HEK293 (cell line): ENCODE measurements at regions not wholly inside any gene's neighbourhood (a gene's known extent, or its start where the extent isn't known, plus 50 kb on each side); places are given as distances from the start of the nearest gene placed in this dataset.

Experiments
- CTCF ChIP-seq: fragments of 450-650 bp; formaldehyde crosslinking; IDR thresholded peaks from 2 replicates; pipeline ENCODE4 v1.5.1; 2016; ENCODE audit warnings: missing biosample characterization, missing genetic modification characterization
- ELK4 ChIP-seq: IDR thresholded peaks from 2 replicates; pipeline ENCODE4 v1.6.1; 2011; ENCODE audit warnings: mild to moderate bottlenecking, low read depth, low read length, borderline replicate concordance
- HOXA7 ChIP-seq: sonication (generic); formaldehyde crosslinking; IDR thresholded peaks from 2 replicates; pipeline ENCODE4 v1.8.1; 2022; ENCODE audit warnings: missing genetic modification reagents, borderline replicate concordance
- KLF1 ChIP-seq: fragments of 450-650 bp; formaldehyde crosslinking; IDR thresholded peaks from 2 replicates; pipeline ENCODE4 v1.5.1; 2016; ENCODE audit warnings: missing biosample characterization, missing genetic modification characterization
- ZBTB21 ChIP-seq: fragments of 450-650 bp; formaldehyde crosslinking; IDR thresholded peaks from 2 replicates; pipeline ENCODE4 v1.5.1; 2017; ENCODE audit warnings: missing biosample characterization, missing genetic modification characterization
- ZNF121 ChIP-seq: fragments of 450-650 bp; formaldehyde crosslinking; IDR thresholded peaks from 2 replicates; pipeline ENCODE4 v1.5.1; 2016; ENCODE audit warnings: missing biosample characterization, missing genetic modification characterization
- ZNF138 ChIP-seq: fragments of 450-650 bp; formaldehyde crosslinking; IDR thresholded peaks from 2 replicates; pipeline ENCODE4 v1.5.1; 2016; ENCODE audit warnings: missing biosample characterization, missing genetic modification characterization, borderline replicate concordance
- ZNF416 ChIP-seq: fragments of 450-650 bp; formaldehyde crosslinking; IDR thresholded peaks from 2 replicates; pipeline ENCODE4 v1.5.1; 2016; ENCODE audit warnings: missing biosample characterization, missing genetic modification characterization
- ZNF501 ChIP-seq: fragments of 450-650 bp; formaldehyde crosslinking; IDR thresholded peaks from 2 replicates; pipeline ENCODE4 v1.5.1; 2016; ENCODE audit warnings: missing biosample characterization, missing genetic modification characterization
- ZNF510 ChIP-seq: fragments of 450-650 bp; formaldehyde crosslinking; IDR thresholded peaks from 2 replicates; pipeline ENCODE4 v1.5.1; 2018; ENCODE audit warnings: mild to moderate bottlenecking, missing genetic modification characterization, missing biosample characterization; ENCODE audit not compliant: insufficient replicate concordance
- ZNF514 ChIP-seq: fragments of 450-650 bp; formaldehyde crosslinking; IDR thresholded peaks from 2 replicates; pipeline ENCODE4 v1.5.1; 2016; ENCODE audit warnings: missing biosample characterization, missing genetic modification characterization
- ZNF658 ChIP-seq: fragments of 450-650 bp; formaldehyde crosslinking; IDR thresholded peaks from 2 replicates; pipeline ENCODE4; 2016; ENCODE audit warnings: missing biosample characterization, missing genetic modification characterization
- ZNF785 ChIP-seq: fragments of 450-650 bp; formaldehyde crosslinking; IDR thresholded peaks from 2 replicates; pipeline ENCODE4 v1.5.1; 2016; ENCODE audit warnings: missing biosample characterization, missing genetic modification characterization
- TF ChIP-seq, protein P1 (sequence below): fragments of 450-650 bp; formaldehyde crosslinking; IDR thresholded peaks from 2 replicates; pipeline ENCODE4 v1.5.1; 2016; ENCODE audit warnings: missing biosample characterization, missing genetic modification characterization

- TF ChIP-seq CTCF (tag by site-specific recombination) (no peak), ZNF416 (no peak), ZNF501 (tag by site-specific recombination) (no peak), ZNF121 (no peak), ZNF658 (tag by site-specific recombination) (no peak), ZNF514 (tag by site-specific recombination) (no peak), HOXA7 (CRISPR knock-in tag) (no peak), ZNF785 (tag by site-specific recombination) (no peak), ELK4 (no peak), ZNF510 (tag by site-specific recombination) (no peak), ZNF138 (tag by site-specific recombination) (no peak), KLF1 (tag by site-specific recombination) (no peak), ZBTB21 (tag by site-specific recombination) (no peak)
- TF ChIP-seq, protein P1, sequence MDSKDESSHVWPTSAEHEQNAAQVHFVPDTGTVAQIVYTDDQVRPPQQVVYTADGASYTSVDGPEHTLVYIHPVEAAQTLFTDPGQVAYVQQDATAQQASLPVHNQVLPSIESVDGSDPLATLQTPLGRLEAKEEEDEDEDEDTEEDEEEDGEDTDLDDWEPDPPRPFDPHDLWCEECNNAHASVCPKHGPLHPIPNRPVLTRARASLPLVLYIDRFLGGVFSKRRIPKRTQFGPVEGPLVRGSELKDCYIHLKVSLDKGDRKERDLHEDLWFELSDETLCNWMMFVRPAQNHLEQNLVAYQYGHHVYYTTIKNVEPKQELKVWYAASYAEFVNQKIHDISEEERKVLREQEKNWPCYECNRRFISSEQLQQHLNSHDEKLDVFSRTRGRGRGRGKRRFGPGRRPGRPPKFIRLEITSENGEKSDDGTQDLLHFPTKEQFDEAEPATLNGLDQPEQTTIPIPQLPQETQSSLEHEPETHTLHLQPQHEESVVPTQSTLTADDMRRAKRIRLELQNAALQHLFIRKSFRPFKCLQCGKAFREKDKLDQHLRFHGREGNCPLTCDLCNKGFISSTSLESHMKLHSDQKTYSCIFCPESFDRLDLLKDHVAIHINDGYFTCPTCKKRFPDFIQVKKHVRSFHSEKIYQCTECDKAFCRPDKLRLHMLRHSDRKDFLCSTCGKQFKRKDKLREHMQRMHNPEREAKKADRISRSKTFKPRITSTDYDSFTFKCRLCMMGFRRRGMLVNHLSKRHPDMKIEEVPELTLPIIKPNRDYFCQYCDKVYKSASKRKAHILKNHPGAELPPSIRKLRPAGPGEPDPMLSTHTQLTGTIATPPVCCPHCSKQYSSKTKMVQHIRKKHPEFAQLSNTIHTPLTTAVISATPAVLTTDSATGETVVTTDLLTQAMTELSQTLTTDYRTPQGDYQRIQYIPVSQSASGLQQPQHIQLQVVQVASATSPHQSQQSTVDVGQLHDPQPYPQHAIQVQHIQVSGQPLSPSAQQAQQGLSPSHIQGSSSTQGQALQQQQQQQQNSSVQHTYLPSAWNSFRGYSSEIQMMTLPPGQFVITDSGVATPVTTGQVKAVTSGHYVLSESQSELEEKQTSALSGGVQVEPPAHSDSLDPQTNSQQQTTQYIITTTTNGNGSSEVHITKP (tag by site-specific recombination) = no peak
Measured at GRCh38 chr16:79964104-79964503, 363.6 kb upstream of the MAF start.
